ENCODE measurements at regions not wholly inside any gene's neighbourhood (a gene's known extent, or its start where the extent isn't known, plus 50 kb on each side); places are given as distances from the start of the nearest gene placed in this dataset.

- no peak for DNase-seq
Measured at GRCh38 chr4:177117256-177117655, 192.4 kb upstream of the NEIL3 start.

GRCh38 chr4:177118596-177118995 lies 191.1 kb upstream of the NEIL3 start:
- no peak for DNase-seq

GRCh38 chr4:177119021-177119471 lies 190.6 kb upstream of the NEIL3 start:
- DNase-seq = no peak

GRCh38 chr4:177119691-177120090 lies 190.0 kb upstream of the NEIL3 start:
- DNase-seq = no peak

GRCh38 chr4:177123811-177124210 lies 185.9 kb upstream of the NEIL3 start:
- DNase-seq = no peak

- no peak for DNase-seq
Measured at GRCh38 chr4:177124349-177125064, 185.2 kb upstream of the NEIL3 start.

GRCh38 chr4:177125656-177126055 lies 184.0 kb upstream of the NEIL3 start:
- no peak for DNase-seq

GRCh38 chr4:177127658-177128057 lies 182.0 kb upstream of the NEIL3 start:
- no peak for DNase-seq

- no peak for DNase-seq
Measured at GRCh38 chr4:177128306-177128705, 181.4 kb upstream of the NEIL3 start.

- no peak for DNase-seq
Measured at GRCh38 chr4:177131736-177132135, 177.9 kb upstream of the NEIL3 start.

GRCh38 chr4:177147668-177148067 lies 162.0 kb upstream of the NEIL3 start:
- no peak for DNase-seq

GRCh38 chr4:177155454-177155853 lies 154.2 kb upstream of the NEIL3 start:
- DNase-seq = no peak

- no peak for DNase-seq
Measured at GRCh38 chr4:177159600-177159999, 150.1 kb upstream of the NEIL3 start.

- no peak for DNase-seq
Measured at GRCh38 chr4:177161781-177162180, 147.9 kb upstream of the NEIL3 start.

- no peak for DNase-seq
Measured at GRCh38 chr4:177163532-177163931, 146.1 kb upstream of the NEIL3 start.

- DNase-seq = no peak
Measured at GRCh38 chr4:177171588-177171987, 138.1 kb upstream of the NEIL3 start.

GRCh38 chr4:177175473-177175872 lies 134.2 kb upstream of the NEIL3 start:
- DNase-seq = no peak

- no peak for DNase-seq
Measured at GRCh38 chr4:177177541-177178081, 132.1 kb upstream of the NEIL3 start.

GRCh38 chr4:177178246-177178645 lies 131.4 kb upstream of the NEIL3 start:
- DNase-seq = no peak

- DNase-seq = no peak
Measured at GRCh38 chr4:177182166-177182565, 127.5 kb upstream of the NEIL3 start.

GRCh38 chr4:177182728-177183127 lies 126.9 kb upstream of the NEIL3 start:
- no peak for DNase-seq

GRCh38 chr4:177185151-177185550 lies 124.5 kb upstream of the NEIL3 start:
- DNase-seq = no peak

GRCh38 chr4:177185579-177185978 lies 124.1 kb upstream of the NEIL3 start:
- DNase-seq = no peak

GRCh38 chr4:177187371-177187770 lies 122.3 kb upstream of the NEIL3 start:
- DNase-seq = no peak
